Hippocampal formation (tissue), 2 donors: ENCODE measurements at regions not wholly inside any gene's neighbourhood (a gene's known extent, or its start where the extent isn't known, plus 50 kb on each side); places are given as distances from the start of the nearest gene placed in this dataset.
"Not testable (repeated sequence)": the region's sequence is repeated elsewhere in the genome, so short reads cannot be mapped to it uniquely, and the experiment has no call there.

Source experiments
- DNase-seq, 2 donors: peaks; one replicate each; lab custom pipeline; 2025; lab: John Stamatoyannopoulos, UW

DNA sequence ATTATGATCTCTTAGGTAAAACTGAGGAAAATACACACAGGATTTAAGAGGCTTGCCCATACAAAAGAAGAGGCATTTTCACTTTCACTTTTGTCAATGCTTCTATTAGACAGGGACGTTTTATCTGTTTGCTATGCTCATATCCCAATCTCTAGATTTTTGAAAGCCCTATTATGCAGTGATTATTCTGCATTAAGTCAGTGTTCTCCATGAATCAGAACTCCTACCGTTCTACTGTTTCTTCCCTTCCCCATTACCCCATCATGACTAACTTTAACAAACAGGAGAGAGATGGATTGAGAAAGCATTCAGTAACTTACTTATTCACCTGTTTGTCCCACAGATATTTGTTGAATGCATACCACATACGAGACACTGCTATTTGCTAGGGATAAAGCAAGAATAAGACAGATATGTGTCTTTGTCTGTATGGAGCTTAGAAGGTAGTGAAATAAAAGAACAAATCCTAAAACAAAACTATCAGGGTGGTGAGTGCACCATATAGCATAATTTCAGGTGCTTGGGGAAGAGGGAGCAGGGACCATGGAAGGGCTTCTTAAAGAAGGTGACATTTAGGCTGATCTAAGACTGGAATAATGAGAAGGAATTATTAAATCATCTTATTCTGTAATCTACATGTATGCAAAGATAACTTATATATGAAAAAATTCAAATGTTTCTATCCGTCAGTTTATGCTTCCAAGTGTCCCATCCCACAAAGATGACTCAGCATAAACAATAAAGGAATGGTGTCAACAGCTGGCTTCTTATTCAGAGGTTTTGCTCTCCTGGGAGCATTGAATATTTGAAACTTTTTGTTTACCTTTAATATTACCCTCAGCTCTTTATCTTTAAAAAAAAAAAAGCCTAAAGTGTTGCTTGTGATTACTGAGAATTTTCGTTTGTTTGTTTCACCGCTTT, 328.1 kb downstream of the HINT1 start:
- no peak for DNase-seq

DNA sequence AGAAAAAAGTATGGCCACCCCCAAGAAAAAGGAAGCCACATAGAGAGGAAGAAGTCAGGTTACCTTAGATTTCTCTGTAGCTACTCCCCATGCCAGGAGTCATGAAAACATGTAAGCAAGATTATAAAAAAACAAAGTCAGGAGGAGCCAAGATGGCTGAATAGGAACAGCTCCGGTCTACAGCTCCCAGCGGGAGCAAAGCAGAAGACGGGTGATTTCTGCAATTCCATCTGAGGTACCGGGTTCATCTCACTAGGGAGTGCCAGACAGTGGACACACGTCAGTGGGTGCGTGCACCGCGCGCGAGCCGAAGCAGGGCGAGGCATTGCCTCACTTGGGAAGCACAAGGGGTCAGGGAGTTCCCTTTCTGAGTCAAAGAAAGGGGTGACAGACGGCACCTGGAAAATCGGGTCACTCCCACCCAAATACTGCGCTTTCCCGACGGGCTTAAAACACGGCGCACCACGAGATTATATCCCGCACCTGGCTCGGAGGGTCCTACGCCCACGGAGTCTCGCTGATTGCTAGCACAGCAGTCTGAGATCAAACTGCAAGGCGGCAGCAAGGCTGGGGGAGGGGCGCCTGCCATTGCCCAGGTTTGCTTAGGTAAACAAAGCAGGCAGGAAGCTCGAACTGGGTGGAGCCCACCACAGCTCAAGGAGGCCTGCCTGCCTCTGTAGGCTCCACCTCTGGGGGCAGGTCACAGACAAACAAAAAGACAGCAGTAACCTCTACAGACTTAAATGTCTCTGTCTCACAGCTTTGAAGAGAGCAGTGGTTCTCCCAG, 347.3 kb downstream of the HINT1 start:
- not testable (repeated sequence) for DNase-seq

DNA sequence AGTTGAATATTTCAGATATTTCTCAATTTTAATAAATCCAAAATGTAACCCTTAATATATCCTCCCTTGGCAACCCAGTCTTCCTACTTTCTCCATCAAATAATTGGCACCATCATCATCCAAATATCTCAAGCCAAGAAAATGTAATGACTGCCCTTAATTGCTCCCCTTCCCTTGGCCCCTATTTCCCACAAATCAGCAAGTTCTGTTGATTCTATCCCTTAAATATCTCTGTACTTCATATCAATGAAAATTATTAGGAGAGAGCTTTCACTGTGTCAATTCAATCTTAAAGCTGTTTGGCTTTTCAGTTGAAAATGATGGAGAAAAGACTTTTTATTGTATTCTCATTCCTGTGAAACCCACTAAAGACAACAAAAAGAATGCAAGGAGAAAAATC, 349.8 kb downstream of the HINT1 start:
- DNase-seq: no peak

DNA sequence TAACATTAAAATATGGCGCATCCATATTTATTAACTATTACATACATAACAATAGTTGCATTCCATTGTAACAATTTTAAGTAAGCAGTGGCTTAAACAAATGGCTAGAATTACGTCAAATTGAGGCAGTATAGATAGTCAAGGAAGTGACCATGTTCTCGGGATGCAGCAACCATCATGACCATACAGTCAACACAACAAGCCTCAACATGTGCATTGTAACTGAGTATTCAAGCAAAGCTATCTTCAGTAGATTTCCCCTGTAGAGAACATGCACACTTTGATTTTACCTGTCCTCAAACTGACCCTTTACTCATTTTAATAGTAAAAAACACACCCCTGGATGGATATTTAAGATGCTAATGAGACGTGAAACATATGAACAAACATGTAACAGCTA, 356.4 kb downstream of the HINT1 start:
- DNase-seq: no peak

DNA sequence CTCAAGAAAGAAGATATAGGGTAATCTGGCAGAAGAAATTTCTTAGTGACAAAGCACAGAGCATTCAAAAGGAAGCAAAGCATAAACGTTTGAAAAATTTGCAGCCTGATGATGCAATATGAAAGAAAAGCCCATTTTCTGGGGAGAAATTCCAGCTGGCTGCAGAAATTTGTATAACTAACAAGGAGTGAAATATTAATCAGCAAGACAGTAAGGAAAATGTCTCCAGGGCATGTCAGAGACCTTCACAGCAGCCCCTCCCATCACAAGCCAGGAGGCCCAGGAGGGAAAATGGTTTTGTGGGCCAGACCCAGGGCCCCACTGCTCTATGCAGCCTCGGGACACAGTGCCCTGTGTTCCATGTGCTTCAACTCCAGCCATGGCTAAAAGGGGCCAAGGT, 359.4 kb downstream of the HINT1 start:
- DNase-seq: no peak

DNA sequence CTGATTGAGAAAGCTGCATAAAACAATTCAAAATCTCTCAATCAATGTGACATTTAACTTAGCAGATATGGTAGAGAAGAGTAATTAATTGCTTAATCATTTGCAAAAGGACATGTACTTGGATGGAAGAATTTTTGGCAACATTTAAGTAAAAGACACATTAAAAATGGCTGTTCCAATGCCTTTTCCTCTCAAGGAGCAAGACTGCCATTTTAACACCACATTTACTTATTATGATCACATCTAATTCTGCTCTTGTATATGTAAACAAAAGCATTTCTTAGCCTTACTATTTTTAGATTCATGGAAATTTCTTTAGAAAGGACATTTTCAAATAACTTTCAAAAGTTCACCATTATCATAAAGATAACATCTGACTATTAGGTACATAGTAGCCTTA, 360.0 kb downstream of the HINT1 start:
- DNase-seq: no peak

DNA sequence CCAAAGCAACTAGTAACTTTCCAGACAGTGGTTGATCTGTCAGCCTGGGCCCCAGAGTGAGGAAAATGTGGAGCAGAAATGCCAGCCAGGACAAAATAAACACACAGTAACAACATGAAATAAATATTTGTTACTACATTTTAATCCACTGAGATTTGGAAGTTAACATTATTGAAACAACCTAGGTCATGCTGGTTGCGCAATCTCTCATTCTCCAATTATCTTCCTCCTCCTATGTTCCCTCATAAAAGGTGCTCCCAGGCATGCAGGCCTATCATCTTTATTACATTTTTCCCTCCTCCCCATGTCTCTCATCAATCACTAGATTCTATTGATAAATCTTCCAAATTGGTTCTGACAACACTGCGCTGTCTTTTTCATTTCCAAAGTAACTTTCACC, 363.1 kb downstream of the HINT1 start:
- DNase-seq: no peak

DNA sequence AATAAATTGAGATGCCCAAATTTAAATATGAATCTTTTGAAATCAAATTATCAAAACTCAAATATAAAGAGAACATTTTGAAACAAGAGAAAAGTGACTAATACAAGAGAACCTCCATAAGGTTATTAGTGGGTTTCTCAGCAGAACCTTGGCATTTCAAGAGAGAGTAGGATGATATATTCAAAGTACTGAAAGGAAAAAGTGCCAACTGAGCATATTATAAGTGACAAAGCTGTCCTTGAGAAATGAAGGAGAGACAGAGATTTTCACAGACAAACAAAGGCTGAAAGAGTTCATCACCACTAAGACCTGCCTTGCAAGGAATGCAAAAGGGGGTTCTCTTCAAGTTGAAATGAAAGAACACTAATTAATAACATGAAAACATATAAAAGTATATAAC, 366.0 kb downstream of the HINT1 start:
- no peak for DNase-seq

DNA sequence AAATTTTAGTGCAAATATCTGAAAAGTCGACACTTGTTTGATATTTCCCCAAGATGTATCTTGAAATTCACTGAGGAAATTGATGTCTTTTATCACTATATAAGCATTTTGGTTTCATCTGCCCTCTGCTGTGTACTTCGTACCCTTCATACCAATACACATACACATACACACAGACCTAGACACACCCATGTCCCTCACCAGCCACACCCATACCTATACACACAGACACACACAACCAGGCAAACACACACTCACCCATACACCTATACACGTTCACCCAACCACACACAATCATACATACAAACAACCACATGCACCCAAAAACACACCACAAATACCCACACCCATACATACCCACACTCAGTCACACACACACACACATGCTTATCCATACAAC, 367.8 kb downstream of the HINT1 start:
- DNase-seq: no peak

DNA sequence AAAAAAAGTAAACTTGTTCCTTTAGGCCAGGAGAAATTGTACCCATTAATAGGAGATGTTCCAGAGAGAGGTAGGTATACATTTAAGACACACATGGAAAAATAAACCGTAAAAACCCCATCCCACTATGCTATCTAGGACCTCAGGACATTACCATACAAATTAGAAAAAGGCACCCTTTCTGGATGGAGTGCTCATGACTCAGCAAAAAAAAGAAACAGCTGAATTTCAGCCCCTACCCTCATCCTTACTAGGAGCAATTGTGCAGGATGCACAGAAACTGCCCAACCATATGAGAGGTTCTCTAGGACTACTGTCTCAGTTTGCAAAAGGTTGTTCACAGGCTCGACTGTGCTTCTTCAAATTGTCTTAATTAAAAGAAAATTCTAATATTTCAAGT, 368.2 kb downstream of the HINT1 start:
- DNase-seq: no peak

DNA sequence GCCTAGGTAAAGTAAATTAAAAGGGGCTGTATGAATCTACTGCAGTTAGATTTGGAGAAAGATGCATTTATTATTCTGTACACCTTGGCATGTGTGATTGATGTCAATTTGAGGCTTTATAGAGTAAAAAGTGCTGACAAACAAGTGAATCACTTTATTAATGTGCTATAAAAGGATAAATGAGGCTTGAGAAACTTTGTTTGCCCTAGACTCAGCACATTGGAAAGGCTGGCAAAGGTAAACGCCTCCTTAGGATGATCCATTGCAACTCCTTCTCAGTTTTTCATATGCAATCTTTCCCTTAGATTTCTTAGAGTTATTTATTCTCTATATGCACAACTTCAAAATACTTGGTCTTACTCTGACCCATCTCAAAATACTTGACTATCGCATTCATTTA, 369.0 kb downstream of the HINT1 start:
- no peak for DNase-seq

DNA sequence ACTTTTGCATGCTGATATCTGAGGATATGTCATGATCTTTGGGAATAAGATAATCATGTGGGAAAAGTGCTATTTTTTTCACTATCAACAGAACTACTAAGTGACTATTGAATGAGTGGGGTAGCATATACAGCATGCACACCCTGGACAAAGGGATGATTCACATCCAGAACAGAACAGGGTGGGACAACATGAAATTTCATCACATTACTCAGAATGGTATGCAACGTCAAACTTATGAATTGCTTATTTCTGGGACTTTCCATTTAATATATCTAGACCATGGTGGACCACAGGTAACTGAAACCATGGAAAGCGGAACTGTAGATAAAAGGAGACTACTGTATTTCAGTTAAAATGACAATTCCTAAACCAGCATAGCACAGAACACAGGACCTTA, 370.0 kb downstream of the HINT1 start:
- DNase-seq: no peak

DNA sequence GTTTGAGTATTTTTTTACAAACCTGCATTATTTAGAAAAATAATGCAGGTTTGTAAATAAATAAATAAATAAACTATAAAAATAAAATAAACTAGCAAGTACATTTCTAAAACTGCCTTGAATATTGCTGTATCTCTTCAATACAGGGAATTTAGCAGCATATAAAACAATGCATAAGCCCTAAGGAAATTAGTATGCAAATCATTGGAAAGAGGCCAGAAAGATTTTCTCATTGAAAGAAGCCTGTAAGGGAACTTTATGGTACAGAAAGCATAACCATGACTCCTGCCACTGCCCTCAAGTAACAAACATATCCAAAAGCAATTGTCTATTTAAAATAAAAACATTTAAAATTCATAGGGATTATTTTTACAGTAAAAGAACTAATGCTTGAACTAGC, 387.3 kb downstream of the HINT1 start:
- no peak for DNase-seq

DNA sequence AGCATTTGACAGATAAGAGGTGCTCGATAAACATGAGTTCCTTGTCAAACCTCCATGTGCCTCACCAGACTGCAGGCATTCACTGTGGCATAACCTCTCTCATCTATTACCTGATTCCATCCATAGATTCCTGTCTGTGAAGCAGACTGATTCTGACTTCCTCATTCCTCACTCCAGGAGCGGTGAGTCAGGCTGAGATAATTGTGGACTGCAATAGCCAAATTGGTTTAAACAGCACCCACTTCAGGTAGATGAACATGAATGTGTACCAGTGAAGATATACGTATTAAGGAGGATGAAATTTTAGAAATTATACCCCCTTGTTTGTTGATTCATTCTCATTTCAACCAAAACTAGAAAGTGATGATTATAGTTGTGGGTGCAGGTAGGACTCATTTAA, 391.2 kb downstream of the HINT1 start:
- DNase-seq: no peak

DNA sequence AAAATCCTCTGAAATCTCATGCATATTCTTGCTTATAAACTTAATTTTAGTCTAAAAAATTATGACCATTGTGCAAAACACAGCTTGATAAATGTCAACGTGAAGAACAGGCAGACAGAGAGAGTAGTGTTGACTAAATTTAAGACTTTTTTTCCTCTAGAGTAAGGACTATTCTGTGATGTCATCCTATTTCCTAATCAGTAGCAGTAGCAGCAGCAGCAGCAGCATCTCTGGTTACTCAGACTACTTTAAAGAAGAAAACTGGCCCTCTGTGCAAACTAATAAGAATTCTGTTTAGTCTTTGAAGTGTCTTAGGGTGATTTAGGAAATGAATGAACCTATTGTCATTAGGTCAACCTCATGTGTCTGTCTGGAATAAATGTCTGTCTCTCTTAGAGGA, 403.0 kb downstream of the HINT1 start:
- DNase-seq: no peak

DNA sequence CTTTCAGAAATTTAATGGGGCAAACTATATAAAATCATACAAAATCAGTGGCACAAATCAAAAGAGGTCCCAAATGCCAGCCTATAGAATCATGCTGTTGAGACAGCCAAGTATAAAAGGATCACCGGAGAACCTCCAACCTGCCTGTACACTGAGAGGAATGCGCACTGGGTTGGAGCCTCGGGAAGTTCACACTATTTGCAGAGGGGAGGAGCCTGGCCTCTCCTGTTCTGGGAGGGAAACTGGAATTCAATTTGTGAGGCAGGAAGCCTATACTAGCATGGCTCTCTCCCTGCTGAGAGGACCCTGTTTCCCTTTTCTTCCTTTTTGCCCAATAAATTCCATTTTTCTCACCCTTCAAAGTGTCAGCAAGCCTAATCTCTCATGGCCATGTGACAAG, 406.0 kb downstream of the HINT1 start:
- DNase-seq: no peak

DNA sequence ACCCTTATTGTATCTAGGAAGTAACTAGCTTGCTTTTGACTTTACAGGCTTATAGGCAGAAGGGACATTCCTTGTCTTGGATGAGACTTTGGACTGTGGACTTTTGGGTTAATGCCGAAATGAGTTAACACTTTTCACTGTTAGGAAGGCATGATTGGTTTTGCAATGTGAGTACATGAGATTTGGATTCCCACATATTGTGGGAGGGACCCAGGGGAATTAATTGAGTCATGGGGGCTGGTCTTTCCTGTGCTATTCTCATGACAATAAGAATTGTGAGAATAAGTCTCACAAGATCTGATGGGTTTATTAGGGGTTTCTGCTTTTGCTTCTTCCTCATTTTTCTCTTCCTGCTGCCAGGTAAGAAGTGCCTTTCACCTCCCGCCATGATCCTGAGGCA, 417.5 kb downstream of the HINT1 start:
- DNase-seq: no peak

DNA sequence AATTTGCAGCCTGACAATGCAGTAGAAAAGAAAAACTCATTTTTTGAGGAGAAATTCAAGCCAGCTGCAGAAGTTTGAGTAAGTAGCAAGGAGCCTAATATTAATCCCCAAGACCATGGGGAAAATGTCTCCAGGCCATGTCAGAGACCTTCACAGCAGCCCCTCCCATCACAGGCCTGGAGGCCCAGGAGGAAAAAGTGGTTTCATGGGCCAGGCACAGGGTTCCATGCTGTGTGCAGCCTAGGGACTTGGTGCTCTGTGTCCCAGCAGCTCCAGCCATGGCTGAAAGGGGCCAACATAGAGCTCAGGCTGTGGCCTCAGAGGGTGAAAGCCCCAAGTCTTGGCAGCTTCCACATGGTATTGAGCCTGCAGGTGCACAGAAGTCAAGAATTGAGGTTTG, 418.4 kb downstream of the HINT1 start:
- not testable (repeated sequence) for DNase-seq

DNA sequence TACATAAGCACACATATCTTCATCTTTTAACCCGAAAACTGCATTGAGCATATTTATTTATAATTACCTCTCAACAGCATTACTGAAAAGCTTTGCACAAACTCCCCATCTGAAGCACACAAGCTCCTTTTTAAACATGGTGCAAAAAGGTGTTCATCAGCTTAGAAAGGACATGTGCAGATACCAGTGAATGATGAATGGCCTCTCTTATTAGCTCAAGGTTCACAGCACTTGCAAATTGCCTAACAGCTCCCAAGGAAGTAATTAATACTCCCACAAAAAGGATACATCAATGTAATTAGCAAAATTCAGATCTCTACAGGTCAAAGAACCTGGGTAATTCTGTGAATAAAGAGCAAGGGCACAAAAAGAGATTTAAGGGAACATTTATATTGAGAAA, 422.0 kb downstream of the HINT1 start:
- DNase-seq: no peak

DNA sequence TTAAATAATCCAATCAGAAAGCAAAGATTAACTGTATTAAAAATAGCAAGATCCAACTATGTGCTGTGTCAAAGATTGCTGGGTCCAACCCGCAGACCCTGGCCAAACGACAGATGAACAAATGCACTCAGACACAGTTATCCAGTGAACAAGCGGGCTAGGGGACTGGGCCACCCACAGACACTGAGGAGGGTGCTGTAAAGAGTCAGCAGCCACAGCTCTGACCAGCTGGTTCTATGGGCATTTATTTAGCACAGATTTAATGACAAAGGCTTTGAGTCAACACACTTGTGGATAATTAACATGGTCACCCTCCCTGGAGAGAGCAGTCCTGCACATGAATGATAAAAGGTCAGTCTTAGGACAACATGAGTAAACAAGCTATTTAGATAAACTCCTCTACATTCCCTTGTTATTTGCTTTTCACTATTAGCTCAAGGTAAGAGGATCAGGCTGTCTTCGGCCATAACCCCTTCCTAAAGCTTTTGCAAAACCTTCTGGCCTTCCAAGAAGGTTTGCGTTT, 424.9 kb downstream of the HINT1 start:
- DNase-seq: no peak

DNA sequence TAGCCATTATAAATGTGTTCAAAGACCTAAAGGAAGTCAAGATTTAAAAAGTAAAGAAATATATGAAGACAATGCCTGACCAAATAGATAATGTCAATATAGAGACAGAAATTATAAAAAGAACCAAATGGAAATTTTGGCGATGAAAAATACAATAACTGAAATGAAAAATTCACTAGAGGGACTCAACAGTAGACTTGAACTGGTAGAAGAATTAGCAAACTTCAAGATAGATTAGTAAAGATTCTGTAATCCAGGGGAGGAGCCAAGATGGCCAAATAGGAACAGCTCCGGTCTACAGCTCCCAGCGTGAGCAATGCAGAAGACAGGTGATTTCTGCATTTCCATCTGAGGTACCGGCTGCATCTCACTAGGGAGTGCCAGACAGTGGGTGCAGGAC, 433.2 kb downstream of the HINT1 start:
- no peak for DNase-seq

DNA sequence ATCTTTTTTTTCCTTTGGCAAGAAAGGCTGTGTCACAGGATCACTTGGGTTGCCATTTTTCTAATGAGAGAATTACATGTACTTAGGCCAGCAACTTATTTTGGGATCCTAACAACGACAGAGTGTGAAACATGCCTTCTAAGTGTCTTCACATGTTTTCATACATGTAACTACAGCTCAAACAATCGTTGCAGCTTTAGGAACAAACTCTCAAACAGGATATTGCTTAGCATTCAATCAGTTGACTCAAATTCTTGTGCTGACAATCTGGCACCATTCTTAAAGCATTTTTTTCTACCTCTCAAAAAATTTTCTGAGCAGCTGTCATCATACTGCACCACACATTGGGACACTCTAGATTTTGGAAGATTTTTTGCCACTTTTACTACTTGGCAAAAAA, 435.5 kb downstream of the HINT1 start:
- DNase-seq: no peak

DNA sequence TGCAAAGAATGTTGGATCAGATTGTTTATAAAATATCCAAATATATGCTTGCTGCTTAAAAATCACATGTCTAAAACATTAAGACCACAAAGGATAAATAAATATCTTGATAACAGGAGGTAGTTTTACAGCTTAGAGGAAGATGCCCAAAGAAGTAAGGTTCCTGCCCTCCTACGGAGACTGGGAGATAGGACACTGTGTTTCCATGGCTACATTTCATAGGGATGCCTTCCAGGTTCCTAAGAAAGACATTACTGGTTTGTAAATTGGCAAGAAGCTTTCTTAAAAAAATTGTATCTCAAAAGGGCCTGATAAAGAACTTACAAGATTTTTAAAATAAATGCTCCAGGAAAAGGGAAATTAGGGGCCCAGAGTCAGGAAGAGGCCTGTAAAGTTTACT, 437.2 kb downstream of the HINT1 start:
- DNase-seq: no peak
